NCI-H2196 treated with DMSO at 0.1 percent for 48 hours (cell line): ENCODE measurements at regions not wholly inside any gene's neighbourhood (a gene's known extent, or its start where the extent isn't known, plus 50 kb on each side); places are given as distances from the start of the nearest gene placed in this dataset.
"Not testable (repeated sequence)": the region's sequence is repeated elsewhere in the genome, so short reads cannot be mapped to it uniquely, and the experiment has no call there.

Source experiments
- DNase-seq: peaks from one replicate; lab custom pipeline; 2025; ENCODE audit not compliant: unreplicated experiment; lab: John Stamatoyannopoulos, UW

- DNase-seq, result no peak
Measured at GRCh38 chr12:125549171-125549570, 483.9 kb downstream of the AACS start.

GRCh38 chr12:125549836-125550235 is 484.6 kb downstream of the AACS start:
- no peak for DNase-seq

- DNase-seq, result no peak
Measured at GRCh38 chr12:125552295-125552694, 487.1 kb downstream of the AACS start.

- not testable (repeated sequence) for DNase-seq
Measured at GRCh38 chr12:125561008-125561407, 495.8 kb downstream of the AACS start.

- DNase-seq, result no peak
Measured at GRCh38 chr12:125564753-125565152, 499.5 kb downstream of the AACS start.

- DNase-seq, result no peak
Measured at GRCh38 chr12:125567581-125567980, 502.3 kb downstream of the AACS start.

GRCh38 chr12:125568306-125568705 is 503.1 kb downstream of the AACS start:
- DNase-seq, result no peak

- no peak for DNase-seq
Measured at GRCh38 chr12:125573271-125573670, 508.0 kb downstream of the AACS start.

- DNase-seq, result no peak
Measured at GRCh38 chr12:125577334-125577733, 512.1 kb downstream of the AACS start.

GRCh38 chr12:125579916-125580315 is 514.7 kb downstream of the AACS start:
- no peak for DNase-seq

- no peak for DNase-seq
Measured at GRCh38 chr12:125583071-125583470, 517.8 kb downstream of the AACS start.

- no peak for DNase-seq
Measured at GRCh38 chr12:125586441-125586840, 521.2 kb downstream of the AACS start.

GRCh38 chr12:125593269-125593668 is 528.0 kb downstream of the AACS start:
- DNase-seq, result no peak

GRCh38 chr12:125604976-125605375 is 539.7 kb downstream of the AACS start:
- DNase-seq, result no peak

GRCh38 chr12:125606312-125606711 is 541.1 kb downstream of the AACS start:
- DNase-seq, result no peak

- no peak for DNase-seq
Measured at GRCh38 chr12:125610292-125610691, 545.1 kb downstream of the AACS start.

- DNase-seq, result no peak
Measured at GRCh38 chr12:125610971-125611370, 545.7 kb downstream of the AACS start.

- DNase-seq, result no peak
Measured at GRCh38 chr12:125614058-125614457, 548.8 kb downstream of the AACS start.

GRCh38 chr12:125619723-125620122 is 554.5 kb downstream of the AACS start:
- no peak for DNase-seq

GRCh38 chr12:125633686-125634085 is 568.5 kb downstream of the AACS start:
- no peak for DNase-seq

- no peak for DNase-seq
Measured at GRCh38 chr12:125634813-125635212, 569.6 kb downstream of the AACS start.

- no peak for DNase-seq
Measured at GRCh38 chr12:125639826-125640225, 574.6 kb downstream of the AACS start.

GRCh38 chr12:125643055-125643454 is 577.8 kb downstream of the AACS start:
- DNase-seq, result no peak

GRCh38 chr12:125645724-125646123 is 580.5 kb downstream of the AACS start:
- DNase-seq, result no peak
